ENCODE measurements at regions not wholly inside any gene's neighbourhood (a gene's known extent, or its start where the extent isn't known, plus 50 kb on each side); places are given as distances from the start of the nearest gene placed in this dataset.
"Not testable (repeated sequence)": the region's sequence is repeated elsewhere in the genome, so short reads cannot be mapped to it uniquely, and the experiment has no call there.

- no peak for DNase-seq (ENCODE audit: low spot score in 2 of 2, unreplicated experiment in 2 of 2)
- TF ChIP-seq, protein P1, sequence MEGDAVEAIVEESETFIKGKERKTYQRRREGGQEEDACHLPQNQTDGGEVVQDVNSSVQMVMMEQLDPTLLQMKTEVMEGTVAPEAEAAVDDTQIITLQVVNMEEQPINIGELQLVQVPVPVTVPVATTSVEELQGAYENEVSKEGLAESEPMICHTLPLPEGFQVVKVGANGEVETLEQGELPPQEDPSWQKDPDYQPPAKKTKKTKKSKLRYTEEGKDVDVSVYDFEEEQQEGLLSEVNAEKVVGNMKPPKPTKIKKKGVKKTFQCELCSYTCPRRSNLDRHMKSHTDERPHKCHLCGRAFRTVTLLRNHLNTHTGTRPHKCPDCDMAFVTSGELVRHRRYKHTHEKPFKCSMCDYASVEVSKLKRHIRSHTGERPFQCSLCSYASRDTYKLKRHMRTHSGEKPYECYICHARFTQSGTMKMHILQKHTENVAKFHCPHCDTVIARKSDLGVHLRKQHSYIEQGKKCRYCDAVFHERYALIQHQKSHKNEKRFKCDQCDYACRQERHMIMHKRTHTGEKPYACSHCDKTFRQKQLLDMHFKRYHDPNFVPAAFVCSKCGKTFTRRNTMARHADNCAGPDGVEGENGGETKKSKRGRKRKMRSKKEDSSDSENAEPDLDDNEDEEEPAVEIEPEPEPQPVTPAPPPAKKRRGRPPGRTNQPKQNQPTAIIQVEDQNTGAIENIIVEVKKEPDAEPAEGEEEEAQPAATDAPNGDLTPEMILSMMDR (IDR thresholded peaks at IDR 0.05; ENCODE audit: unreplicated experiment): no peak
- H3K27me3 Mint-ChIP-seq (ENCODE audit: low read depth): no peaks in the 10 kb centered on the region
- no peak overlapping the region for H3K27ac Mint-ChIP-seq
- no peak overlapping the region for H3K4me3 Mint-ChIP-seq
- peaks cover 30% of the 10 kb centered on the region for H3K4me1 Mint-ChIP-seq
- no peaks in the 10 kb centered on the region for H3K36me3 Mint-ChIP-seq
- no peaks in the 10 kb centered on the region for H3K9me3 Mint-ChIP-seq
These were observed 351.1 kb downstream of the KCNJ2 start for GRCh38 chr17:70520447-70520846.

GRCh38 chr17:70520956-70521355 lies 351.6 kb downstream of the KCNJ2 start:
- Mint-ChIP-seq H3K27me3 (ENCODE audit: low read depth) (no peaks in the 10 kb centered on the region), H3K9me3 (no peaks in the 10 kb centered on the region), H3K36me3 (no peaks in the 10 kb centered on the region), H3K4me3 (no peak overlapping the region), H3K4me1 (peaks cover 34% of the 10 kb centered on the region), H3K27ac (no peak overlapping the region)
- TF ChIP-seq, protein P1 (IDR thresholded peaks at IDR 0.05; ENCODE audit: unreplicated experiment): no peak
- no peak for DNase-seq (ENCODE audit: low spot score in 2 of 2, unreplicated experiment in 2 of 2)

DNA sequence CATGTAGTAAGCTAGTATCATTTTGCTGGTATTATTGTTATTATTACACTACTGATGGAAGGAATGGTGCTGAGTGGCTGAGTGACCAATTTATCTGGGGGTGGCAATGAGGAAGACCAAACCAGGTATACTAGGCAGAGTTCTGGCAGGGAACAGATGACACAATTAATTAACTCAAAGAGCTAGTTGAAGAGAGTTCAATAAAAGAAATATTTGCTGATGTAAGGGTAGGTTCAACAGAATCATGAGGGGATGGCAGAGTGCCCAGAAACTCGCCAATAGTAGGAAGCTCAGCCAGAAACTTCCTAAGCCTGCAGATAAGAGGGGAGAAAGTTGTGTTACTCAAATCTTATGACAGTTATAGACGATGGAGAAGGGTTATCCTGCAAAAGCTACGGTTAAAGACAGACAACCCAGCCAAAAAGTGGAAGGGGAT lies 352.5 kb downstream of the KCNJ2 start:
- Mint-ChIP-seq H3K27me3 (ENCODE audit: low read depth) (no peaks in the 10 kb centered on the region), H3K9me3 (no peaks in the 10 kb centered on the region), H3K4me1 (peaks cover 34% of the 10 kb centered on the region), H3K27ac (peak overlapping the region; percentile 48), H3K36me3 (no peaks in the 10 kb centered on the region), H3K4me3 (no peak overlapping the region)
- peak; percentile 21 to 51 for DNase-seq (ENCODE audit: low spot score in 2 of 2, unreplicated experiment in 2 of 2)
- TF ChIP-seq, protein P1 (IDR thresholded peaks at IDR 0.05; ENCODE audit: unreplicated experiment): no peak

- H3K27ac Mint-ChIP-seq: no peak overlapping the region
- DNase-seq (ENCODE audit: low spot score in 2 of 2, unreplicated experiment in 2 of 2): no peak
- no peaks in the 10 kb centered on the region for H3K9me3 Mint-ChIP-seq
- H3K4me1 Mint-ChIP-seq: peaks cover 34% of the 10 kb centered on the region
- no peaks in the 10 kb centered on the region for H3K27me3 Mint-ChIP-seq (ENCODE audit: low read depth)
- no peaks in the 10 kb centered on the region for H3K36me3 Mint-ChIP-seq
- H3K4me3 Mint-ChIP-seq: no peak overlapping the region
- TF ChIP-seq, protein P1 (IDR thresholded peaks at IDR 0.05; ENCODE audit: unreplicated experiment): no peak
These were observed 354.1 kb downstream of the KCNJ2 start for GRCh38 chr17:70523426-70523825.

GRCh38 chr17:70525035-70525434 lies 355.7 kb downstream of the KCNJ2 start:
- not testable (repeated sequence) for DNase-seq (ENCODE audit: low spot score in 2 of 2, unreplicated experiment in 2 of 2); H3K36me3 Mint-ChIP-seq; H3K4me3 Mint-ChIP-seq; H3K27ac Mint-ChIP-seq; H3K9me3 Mint-ChIP-seq; H3K27me3 Mint-ChIP-seq (ENCODE audit: low read depth)
- H3K4me1 Mint-ChIP-seq: peaks cover 34% of the 10 kb centered on the region

- H3K27ac Mint-ChIP-seq: no peak overlapping the region
- no peaks in the 10 kb centered on the region for H3K9me3 Mint-ChIP-seq
- no peak for DNase-seq (ENCODE audit: low spot score in 2 of 2, unreplicated experiment in 2 of 2)
- no peaks in the 10 kb centered on the region for H3K36me3 Mint-ChIP-seq
- no peaks in the 10 kb centered on the region for H3K27me3 Mint-ChIP-seq (ENCODE audit: low read depth)
- TF ChIP-seq, protein P1 (IDR thresholded peaks at IDR 0.05; ENCODE audit: unreplicated experiment): no peak
- no peak overlapping the region for H3K4me3 Mint-ChIP-seq
- peaks cover 28% of the 10 kb centered on the region for H3K4me1 Mint-ChIP-seq
These were observed 356.6 kb downstream of the KCNJ2 start for GRCh38 chr17:70525961-70526360.
